ENCODE measurements at regions not wholly inside any gene's neighbourhood (a gene's known extent, or its start where the extent isn't known, plus 50 kb on each side); places are given as distances from the start of the nearest gene placed in this dataset.

GRCh38 chr11:116101902-116102301, 597.7 kb upstream of the CADM1 start:
- H3K27ac ChIP-seq (ENCODE audit: low read length), result no peak overlapping the region
- no peaks in the 10 kb centered on the region for H3K4me1 ChIP-seq (ENCODE audit: control insufficient read depth, low read depth, low read length)
- H3K9me3 ChIP-seq (ENCODE audit: control insufficient read depth, low read depth, low read length), result no peaks in the 10 kb centered on the region
- H3K9ac ChIP-seq (ENCODE audit: low read length), result no peak overlapping the region
- H3K27me3 ChIP-seq (ENCODE audit: control insufficient read depth, insufficient read depth, low read length), result peaks cover 38% of the 10 kb centered on the region
- H3K36me3 ChIP-seq (ENCODE audit: control insufficient read depth, low read depth, low read length), result no peaks in the 10 kb centered on the region
- H3K4me3 ChIP-seq (ENCODE audit: low read length), result no peak overlapping the region

GRCh38 chr11:116100016-116100415, 595.8 kb upstream of the CADM1 start:
- H3K9ac ChIP-seq (ENCODE audit: low read length), result no peak overlapping the region

GRCh38 chr11:116099541-116099940, 595.3 kb upstream of the CADM1 start:
- Histone ChIP-seq H3K9me3 (ENCODE audit: control insufficient read depth, low read depth, low read length) (no peaks in the 10 kb centered on the region), H3K36me3 (ENCODE audit: control insufficient read depth, low read depth, low read length) (no peaks in the 10 kb centered on the region), H3K27ac (ENCODE audit: low read length) (no peak overlapping the region), H3K4me3 (ENCODE audit: low read length) (no peak overlapping the region), H3K9ac (ENCODE audit: low read length) (no peak overlapping the region), H3K4me1 (ENCODE audit: control insufficient read depth, low read depth, low read length) (no peaks in the 10 kb centered on the region), H3K27me3 (ENCODE audit: control insufficient read depth, insufficient read depth, low read length) (peaks cover 14% of the 10 kb centered on the region)

More at GRCh38 chr11:116100016-116100415, 595.8 kb upstream of the CADM1 start:
- Histone ChIP-seq H3K27me3 (ENCODE audit: control insufficient read depth, insufficient read depth, low read length) (peaks cover 19% of the 10 kb centered on the region), H3K4me1 (ENCODE audit: control insufficient read depth, low read depth, low read length) (no peaks in the 10 kb centered on the region), H3K27ac (ENCODE audit: low read length) (no peak overlapping the region), H3K36me3 (ENCODE audit: control insufficient read depth, low read depth, low read length) (no peaks in the 10 kb centered on the region), H3K4me3 (ENCODE audit: low read length) (no peak overlapping the region), H3K9me3 (ENCODE audit: control insufficient read depth, low read depth, low read length) (no peaks in the 10 kb centered on the region)

GRCh38 chr11:116096272-116096995, 592.2 kb upstream of the CADM1 start:
- no peak overlapping the region for H3K4me3 ChIP-seq (ENCODE audit: low read length)
- H3K9ac ChIP-seq (ENCODE audit: low read length), result no peak overlapping the region
- no peaks in the 10 kb centered on the region for H3K27me3 ChIP-seq (ENCODE audit: control insufficient read depth, insufficient read depth, low read length)
- no peaks in the 10 kb centered on the region for H3K9me3 ChIP-seq (ENCODE audit: control insufficient read depth, low read depth, low read length)
- no peaks in the 10 kb centered on the region for H3K4me1 ChIP-seq (ENCODE audit: control insufficient read depth, low read depth, low read length)
- no peaks in the 10 kb centered on the region for H3K36me3 ChIP-seq (ENCODE audit: control insufficient read depth, low read depth, low read length)
- no peak overlapping the region for H3K27ac ChIP-seq (ENCODE audit: low read length)

GRCh38 chr11:116093481-116094270, 589.5 kb upstream of the CADM1 start:
- Histone ChIP-seq H3K27me3 (ENCODE audit: control insufficient read depth, insufficient read depth, low read length) (no peaks in the 10 kb centered on the region), H3K4me1 (ENCODE audit: control insufficient read depth, low read depth, low read length) (no peaks in the 10 kb centered on the region), H3K9ac (ENCODE audit: low read length) (no peak overlapping the region), H3K27ac (ENCODE audit: low read length) (no peak overlapping the region), H3K36me3 (ENCODE audit: control insufficient read depth, low read depth, low read length) (no peaks in the 10 kb centered on the region), H3K4me3 (ENCODE audit: low read length) (no peak overlapping the region), H3K9me3 (ENCODE audit: control insufficient read depth, low read depth, low read length) (no peaks in the 10 kb centered on the region)

- Histone ChIP-seq H3K27me3 (ENCODE audit: control insufficient read depth, insufficient read depth, low read length) (no peaks in the 10 kb centered on the region), H3K4me1 (ENCODE audit: control insufficient read depth, low read depth, low read length) (no peaks in the 10 kb centered on the region), H3K4me3 (ENCODE audit: low read length) (no peak overlapping the region)
These were observed 588.9 kb upstream of the CADM1 start for GRCh38 chr11:116093065-116093464.

GRCh38 chr11:116086426-116086825, 582.2 kb upstream of the CADM1 start:
- Histone ChIP-seq H3K9me3 (ENCODE audit: control insufficient read depth, low read depth, low read length) (no peaks in the 10 kb centered on the region), H3K36me3 (ENCODE audit: control insufficient read depth, low read depth, low read length) (no peaks in the 10 kb centered on the region), H3K27me3 (ENCODE audit: control insufficient read depth, insufficient read depth, low read length) (no peaks in the 10 kb centered on the region), H3K4me3 (ENCODE audit: low read length) (no peak overlapping the region), H3K4me1 (ENCODE audit: control insufficient read depth, low read depth, low read length) (peaks cover 7% of the 10 kb centered on the region), H3K27ac (ENCODE audit: low read length) (no peak overlapping the region), H3K9ac (ENCODE audit: low read length) (no peak overlapping the region)

More at GRCh38 chr11:116093065-116093464, 588.9 kb upstream of the CADM1 start:
- Histone ChIP-seq H3K36me3 (ENCODE audit: control insufficient read depth, low read depth, low read length) (no peaks in the 10 kb centered on the region), H3K27ac (ENCODE audit: low read length) (no peak overlapping the region), H3K9me3 (ENCODE audit: control insufficient read depth, low read depth, low read length) (no peaks in the 10 kb centered on the region), H3K9ac (ENCODE audit: low read length) (no peak overlapping the region)

GRCh38 chr11:116085031-116085635, 580.9 kb upstream of the CADM1 start:
- H3K4me1 ChIP-seq (ENCODE audit: control insufficient read depth, low read depth, low read length), result peaks cover 7% of the 10 kb centered on the region
- no peak overlapping the region for H3K4me3 ChIP-seq (ENCODE audit: low read length)
- no peaks in the 10 kb centered on the region for H3K9me3 ChIP-seq (ENCODE audit: control insufficient read depth, low read depth, low read length)
- H3K36me3 ChIP-seq (ENCODE audit: control insufficient read depth, low read depth, low read length), result no peaks in the 10 kb centered on the region
- H3K9ac ChIP-seq (ENCODE audit: low read length), result no peak overlapping the region
- H3K27ac ChIP-seq (ENCODE audit: low read length), result no peak overlapping the region
- H3K27me3 ChIP-seq (ENCODE audit: control insufficient read depth, insufficient read depth, low read length), result no peaks in the 10 kb centered on the region

GRCh38 chr11:116084511-116084910, 580.3 kb upstream of the CADM1 start:
- Histone ChIP-seq H3K27ac (ENCODE audit: low read length) (no peak overlapping the region), H3K9ac (ENCODE audit: low read length) (no peak overlapping the region), H3K4me1 (ENCODE audit: control insufficient read depth, low read depth, low read length) (peaks cover 7% of the 10 kb centered on the region), H3K36me3 (ENCODE audit: control insufficient read depth, low read depth, low read length) (no peaks in the 10 kb centered on the region), H3K4me3 (ENCODE audit: low read length) (no peak overlapping the region), H3K27me3 (ENCODE audit: control insufficient read depth, insufficient read depth, low read length) (no peaks in the 10 kb centered on the region), H3K9me3 (ENCODE audit: control insufficient read depth, low read depth, low read length) (no peaks in the 10 kb centered on the region)

- Histone ChIP-seq H3K27ac (ENCODE audit: low read length) (no peak overlapping the region), H3K27me3 (ENCODE audit: control insufficient read depth, insufficient read depth, low read length) (no peaks in the 10 kb centered on the region), H3K9me3 (ENCODE audit: control insufficient read depth, low read depth, low read length) (no peaks in the 10 kb centered on the region), H3K4me1 (ENCODE audit: control insufficient read depth, low read depth, low read length) (peaks cover 7% of the 10 kb centered on the region), H3K4me3 (ENCODE audit: low read length) (no peak overlapping the region), H3K9ac (ENCODE audit: low read length) (no peak overlapping the region), H3K36me3 (ENCODE audit: control insufficient read depth, low read depth, low read length) (no peaks in the 10 kb centered on the region)
These were observed 578.0 kb upstream of the CADM1 start for GRCh38 chr11:116082256-116082655.

- Histone ChIP-seq H3K9ac (ENCODE audit: low read length) (no peak overlapping the region), H3K36me3 (ENCODE audit: control insufficient read depth, low read depth, low read length) (no peaks in the 10 kb centered on the region), H3K9me3 (ENCODE audit: control insufficient read depth, low read depth, low read length) (no peaks in the 10 kb centered on the region), H3K4me1 (ENCODE audit: control insufficient read depth, low read depth, low read length) (no peaks in the 10 kb centered on the region), H3K27me3 (ENCODE audit: control insufficient read depth, insufficient read depth, low read length) (no peaks in the 10 kb centered on the region), H3K27ac (ENCODE audit: low read length) (no peak overlapping the region), H3K4me3 (ENCODE audit: low read length) (no peak overlapping the region)
These were observed 575.4 kb upstream of the CADM1 start for GRCh38 chr11:116079580-116079979.

Measured in iPS-18a (cell line).